ENCODE measurements at regions not wholly inside any gene's neighbourhood (a gene's known extent, or its start where the extent isn't known, plus 50 kb on each side); places are given as distances from the start of the nearest gene placed in this dataset.

GRCh38 chr1:208985231-208985630 is 598.3 kb upstream of the CAMK1G start:
- TF ChIP-seq CTCF (IDR thresholded peaks at IDR 0.05), result no peak
- no peak for TF ChIP-seq EP300 (IDR thresholded peaks at IDR 0.05)
- TF ChIP-seq POLR2A (IDR thresholded peaks at IDR 0.05), result no peak
- no peak for TF ChIP-seq POLR2AphosphoS5 (IDR thresholded peaks at IDR 0.05)
